ENCODE measurements at regions not wholly inside any gene's neighbourhood (a gene's known extent, or its start where the extent isn't known, plus 50 kb on each side); places are given as distances from the start of the nearest gene placed in this dataset.

GRCh38 chr4:156313497-156313896, 359.8 kb upstream of the CTSO start:
- TF ChIP-seq, protein P1, sequence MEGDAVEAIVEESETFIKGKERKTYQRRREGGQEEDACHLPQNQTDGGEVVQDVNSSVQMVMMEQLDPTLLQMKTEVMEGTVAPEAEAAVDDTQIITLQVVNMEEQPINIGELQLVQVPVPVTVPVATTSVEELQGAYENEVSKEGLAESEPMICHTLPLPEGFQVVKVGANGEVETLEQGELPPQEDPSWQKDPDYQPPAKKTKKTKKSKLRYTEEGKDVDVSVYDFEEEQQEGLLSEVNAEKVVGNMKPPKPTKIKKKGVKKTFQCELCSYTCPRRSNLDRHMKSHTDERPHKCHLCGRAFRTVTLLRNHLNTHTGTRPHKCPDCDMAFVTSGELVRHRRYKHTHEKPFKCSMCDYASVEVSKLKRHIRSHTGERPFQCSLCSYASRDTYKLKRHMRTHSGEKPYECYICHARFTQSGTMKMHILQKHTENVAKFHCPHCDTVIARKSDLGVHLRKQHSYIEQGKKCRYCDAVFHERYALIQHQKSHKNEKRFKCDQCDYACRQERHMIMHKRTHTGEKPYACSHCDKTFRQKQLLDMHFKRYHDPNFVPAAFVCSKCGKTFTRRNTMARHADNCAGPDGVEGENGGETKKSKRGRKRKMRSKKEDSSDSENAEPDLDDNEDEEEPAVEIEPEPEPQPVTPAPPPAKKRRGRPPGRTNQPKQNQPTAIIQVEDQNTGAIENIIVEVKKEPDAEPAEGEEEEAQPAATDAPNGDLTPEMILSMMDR (IDR thresholded peaks at IDR 0.05 in 8 of 11, conservative IDR thresholded peaks at IDR 0.05 in 3 of 11) = no peak
- TF ChIP-seq POLR2A (IDR thresholded peaks at IDR 0.05) (no peak), POLR2AphosphoS5 (IDR thresholded peaks at IDR 0.05) (no peak)

Data from spleen (tissue), 7 donors.